GM18507 (cell line): ENCODE measurements at regions not wholly inside any gene's neighbourhood (a gene's known extent, or its start where the extent isn't known, plus 50 kb on each side); places are given as distances from the start of the nearest gene placed in this dataset.

Experiments
- DNase-seq: peaks from one replicate; pipeline ENCODE4 v3.0.0; 2011; ENCODE audit warnings: low read depth; ENCODE audit not compliant: insufficient read length; ENCODE audit errors: extremely low spot score
- FAIRE-seq: peaks from 2 replicates; lab custom pipeline; 2011; peaks lifted over from hg19 to GRCh38; lab: Jason Lieb, UNC

DNA sequence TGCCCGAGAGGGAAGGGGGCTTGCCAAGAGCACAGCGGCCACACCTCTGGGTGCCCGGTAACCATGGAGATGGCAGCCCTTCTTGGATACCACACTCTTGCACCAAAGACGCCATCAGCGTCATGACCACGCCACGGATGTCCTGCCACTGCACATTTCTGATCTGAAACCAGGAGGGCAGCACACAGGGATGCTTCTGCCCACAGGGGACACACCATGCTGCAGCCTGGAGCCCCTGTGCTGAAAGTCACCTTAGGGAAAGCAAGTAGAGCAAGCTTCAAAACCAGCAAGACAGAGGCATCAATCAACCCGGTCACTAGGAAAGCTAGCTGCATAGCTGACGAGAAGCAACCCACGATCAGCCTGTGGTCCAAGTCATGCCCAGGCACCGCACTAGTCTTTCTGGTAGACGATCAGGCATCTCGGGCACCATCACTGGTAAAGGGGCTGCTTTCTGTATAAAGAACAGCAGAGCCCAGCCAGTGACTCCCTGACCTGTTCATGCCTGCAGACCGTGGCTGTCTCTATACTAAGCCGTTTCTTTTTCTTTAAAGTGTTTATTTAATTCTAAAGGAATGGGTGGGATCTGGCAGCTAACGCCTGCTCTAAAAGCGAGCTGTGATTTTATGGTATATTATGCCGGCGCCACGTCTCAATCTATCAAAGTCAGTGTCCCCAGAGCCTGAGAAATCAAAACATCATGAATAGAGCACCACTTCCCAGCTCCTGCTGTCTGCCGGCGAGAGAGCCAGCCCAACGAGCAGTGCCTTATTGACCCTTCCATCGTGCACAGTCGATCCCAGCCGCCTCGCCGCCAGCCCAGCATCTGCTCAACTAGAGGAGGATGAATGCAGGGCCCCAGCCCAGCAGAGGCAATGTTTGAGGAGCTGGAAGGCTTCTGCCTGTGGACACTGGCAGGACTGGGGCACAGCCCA lies 244.7 kb downstream of the RBFOX3 start:
- no peak for DNase-seq
- no peak for FAIRE-seq

DNA sequence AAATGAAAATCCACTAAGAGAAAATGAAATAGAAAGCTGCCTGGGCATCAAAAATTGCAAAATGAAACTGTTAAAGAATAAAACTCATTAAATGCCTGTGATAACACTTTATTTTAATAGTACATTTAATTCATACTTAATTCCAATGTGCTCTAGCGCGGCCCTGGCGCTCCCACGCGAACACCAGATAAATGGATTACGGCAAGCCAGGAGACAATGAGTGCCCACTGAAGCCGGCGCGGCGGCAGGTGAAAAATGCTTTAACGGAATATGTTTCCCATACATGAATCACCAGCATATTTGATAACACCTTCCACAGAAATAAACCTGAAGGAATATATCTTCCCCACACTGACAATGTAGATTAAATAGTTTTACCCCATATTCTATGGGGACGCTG lies 245.5 kb downstream of the RBFOX3 start:
- DNase-seq (no peak), FAIRE-seq (no peak)

DNA sequence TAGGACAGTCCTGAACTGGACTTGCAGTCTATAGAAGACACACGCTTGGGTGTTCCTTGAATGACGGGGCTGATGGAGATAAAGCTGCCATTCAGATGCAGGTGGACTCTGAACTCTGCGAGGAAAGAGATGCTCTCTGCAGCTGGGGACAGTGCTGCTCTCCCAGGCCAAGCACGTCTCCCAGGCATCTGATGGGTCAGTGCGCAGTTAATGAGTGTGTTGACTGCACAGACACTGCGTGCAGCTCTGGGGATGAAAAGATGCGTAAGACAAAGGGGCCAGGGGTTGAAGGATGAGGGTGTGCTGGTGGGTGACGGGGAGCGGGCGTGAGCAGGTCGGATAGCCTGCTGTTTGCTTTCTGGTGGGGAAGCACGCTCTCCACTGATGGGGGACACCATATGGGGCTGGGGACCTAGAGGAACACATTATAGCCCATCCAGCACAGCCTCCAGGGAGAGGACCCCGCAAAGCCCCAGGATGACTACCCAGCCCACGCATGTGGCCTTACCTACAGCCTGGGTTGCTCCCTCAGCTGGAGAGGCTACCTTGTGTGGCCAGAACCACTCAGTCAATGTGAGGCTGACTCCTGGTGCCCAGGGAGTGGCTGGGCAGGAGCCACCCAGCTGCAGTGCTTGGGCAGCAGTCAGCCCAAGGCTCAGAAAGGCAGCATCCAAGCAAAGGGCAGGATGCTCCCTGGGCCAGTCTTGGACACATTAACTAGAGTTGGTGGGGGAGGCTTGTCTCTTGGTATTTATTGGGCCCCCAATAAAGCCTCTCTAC lies 246.3 kb downstream of the RBFOX3 start:
- DNase-seq (no peak), FAIRE-seq (no peak)

- DNase-seq (no peak), FAIRE-seq (no peak)
Observed at GRCh38 chr17:79363552-79364275, 247.1 kb downstream of the RBFOX3 start.

GRCh38 chr17:79362772-79363305 lies 248.0 kb downstream of the RBFOX3 start:
- FAIRE-seq (no peak), DNase-seq (no peak)

DNA sequence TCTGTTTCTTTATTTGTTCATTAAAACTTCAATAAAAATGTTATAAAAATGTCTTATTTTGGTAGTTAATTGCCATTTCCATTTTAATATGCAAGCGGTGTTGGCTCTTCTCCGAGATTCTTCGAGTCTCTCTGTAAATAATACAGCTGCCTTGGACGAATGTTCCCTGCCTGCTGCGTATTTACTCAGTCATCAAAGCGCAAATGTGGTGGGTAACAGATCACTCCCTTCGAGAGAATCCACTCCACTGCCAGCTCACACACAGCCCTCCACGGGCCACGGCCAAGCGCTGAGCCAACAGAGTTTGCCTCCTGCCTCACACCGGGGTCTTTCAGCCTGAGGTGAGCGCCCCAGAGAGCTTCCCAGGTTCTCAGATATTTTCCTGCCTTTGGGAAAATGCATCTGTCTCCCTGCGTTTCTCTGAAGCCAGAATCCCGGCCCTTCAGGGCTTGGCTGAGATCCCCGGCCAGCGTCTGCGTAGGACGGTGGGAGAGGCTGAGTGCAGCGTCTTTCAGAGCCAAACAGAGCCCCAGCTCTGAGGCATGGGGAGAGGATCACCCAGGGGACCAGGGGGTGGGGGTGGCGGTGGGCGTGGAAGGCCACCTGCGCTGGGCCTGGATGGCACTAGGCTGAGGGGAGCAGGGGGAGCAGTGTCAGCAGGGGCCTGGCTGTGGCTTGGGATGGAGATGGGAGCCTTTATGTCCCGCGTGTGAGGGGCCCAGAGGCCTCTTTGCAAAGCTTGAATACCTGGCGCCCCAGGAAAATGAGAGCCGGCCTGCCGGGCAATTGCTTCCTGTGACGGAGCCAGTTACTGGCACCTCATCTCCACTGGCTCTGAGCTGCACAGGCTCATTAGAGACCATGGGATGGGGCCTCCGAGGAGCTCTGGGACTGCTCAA lies 248.7 kb downstream of the RBFOX3 start:
- FAIRE-seq (no peak), DNase-seq (no peak)

DNA sequence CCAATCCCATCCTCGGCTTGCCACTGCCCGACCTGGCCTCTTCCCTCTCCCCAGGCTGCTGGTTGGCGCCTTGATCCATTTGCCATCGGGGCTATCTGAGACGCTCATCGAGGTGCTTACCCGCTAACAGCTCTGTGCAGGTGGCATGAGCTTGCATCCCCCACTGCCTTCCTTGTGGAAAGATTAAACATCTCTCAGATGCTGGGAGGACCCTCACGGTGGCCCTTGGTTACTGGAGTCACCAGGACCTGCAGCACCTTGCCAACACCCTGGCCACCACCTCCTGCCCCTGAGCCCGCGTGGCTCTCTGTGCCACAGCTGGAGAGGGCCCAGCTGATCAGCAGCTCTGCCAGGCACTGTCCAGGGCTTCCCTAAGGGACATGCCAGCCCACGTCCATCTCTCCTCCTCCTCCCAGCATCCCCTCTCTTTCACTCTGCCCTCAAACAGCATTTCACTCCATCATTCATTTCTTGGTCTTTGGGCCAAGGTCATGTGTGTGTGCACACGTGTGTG lies 249.6 kb downstream of the RBFOX3 start:
- no peak for DNase-seq
- FAIRE-seq, result no peak

- DNase-seq (no peak), FAIRE-seq (no peak)
Observed at GRCh38 chr17:79360196-79360595, 250.7 kb downstream of the RBFOX3 start.

- no peak for DNase-seq
- no peak for FAIRE-seq
Observed at GRCh38 chr17:79356839-79357447, 253.9 kb downstream of the RBFOX3 start.

DNA sequence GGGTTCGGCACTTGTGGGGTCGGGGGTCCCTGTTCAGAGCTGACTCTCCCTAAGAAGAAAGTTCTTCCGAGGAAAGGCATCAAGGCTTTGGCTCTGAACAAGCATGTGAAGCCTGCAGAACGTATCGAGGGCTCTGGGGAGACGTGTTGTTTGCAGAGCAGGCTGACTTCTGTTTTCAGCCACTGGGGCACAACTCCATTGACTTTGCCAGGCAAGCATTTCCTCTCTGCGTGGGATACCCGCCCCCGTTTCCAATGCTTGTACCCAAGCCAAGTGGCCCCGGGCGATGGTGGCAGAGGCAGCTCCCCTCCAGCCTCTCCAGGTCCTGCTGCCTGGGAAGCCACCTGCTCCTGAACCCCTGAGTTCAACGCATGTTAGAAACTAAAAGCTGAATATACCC lies 255.7 kb downstream of the RBFOX3 start:
- DNase-seq (no peak), FAIRE-seq (no peak)

DNA sequence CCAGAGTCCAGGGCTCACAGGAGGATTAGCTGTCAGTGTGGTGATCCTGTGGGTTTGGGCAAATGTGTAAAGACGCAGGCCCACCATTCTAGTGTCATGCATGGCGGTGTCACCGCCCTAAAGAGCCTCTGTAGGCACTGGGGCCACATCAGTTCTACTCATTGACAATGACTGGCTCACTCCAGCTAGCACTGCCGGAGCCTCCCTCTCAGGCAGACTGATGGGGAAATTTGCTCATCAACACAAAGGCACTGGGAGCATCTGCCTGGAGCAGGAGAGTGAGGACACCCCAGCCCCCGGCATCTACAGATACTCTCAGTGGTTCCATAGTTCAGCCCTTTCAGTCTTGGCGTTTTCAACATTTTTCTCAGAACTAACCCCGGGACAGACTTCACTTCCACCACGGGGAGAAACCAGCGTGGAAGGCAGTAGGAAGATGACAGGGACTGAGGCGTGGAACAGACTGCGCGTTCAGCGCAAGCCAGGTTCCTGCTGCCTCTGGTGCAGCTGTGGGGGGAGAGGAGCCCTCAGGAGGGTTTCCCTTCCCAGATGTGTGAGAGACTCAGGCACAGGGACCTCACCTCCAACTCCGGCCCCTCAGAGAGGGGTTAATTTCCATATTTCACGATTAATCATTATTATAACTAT lies 256.6 kb downstream of the RBFOX3 start:
- no peak for DNase-seq
- FAIRE-seq, result no peak

- FAIRE-seq, result no peak
Observed at GRCh38 chr17:79353548-79353947, 257.3 kb downstream of the RBFOX3 start.

GRCh38 chr17:79353016-79353415 lies 257.8 kb downstream of the RBFOX3 start:
- FAIRE-seq (no peak), DNase-seq (no peak)

More at GRCh38 chr17:79353548-79353947, 257.3 kb downstream of the RBFOX3 start:
- no peak for DNase-seq

GRCh38 chr17:79350533-79350932 lies 260.3 kb downstream of the RBFOX3 start:
- no peak for DNase-seq
- FAIRE-seq, result no peak

- DNase-seq, result no peak
- FAIRE-seq, result no peak
Observed at GRCh38 chr17:79349506-79350400, 261.1 kb downstream of the RBFOX3 start.

DNA sequence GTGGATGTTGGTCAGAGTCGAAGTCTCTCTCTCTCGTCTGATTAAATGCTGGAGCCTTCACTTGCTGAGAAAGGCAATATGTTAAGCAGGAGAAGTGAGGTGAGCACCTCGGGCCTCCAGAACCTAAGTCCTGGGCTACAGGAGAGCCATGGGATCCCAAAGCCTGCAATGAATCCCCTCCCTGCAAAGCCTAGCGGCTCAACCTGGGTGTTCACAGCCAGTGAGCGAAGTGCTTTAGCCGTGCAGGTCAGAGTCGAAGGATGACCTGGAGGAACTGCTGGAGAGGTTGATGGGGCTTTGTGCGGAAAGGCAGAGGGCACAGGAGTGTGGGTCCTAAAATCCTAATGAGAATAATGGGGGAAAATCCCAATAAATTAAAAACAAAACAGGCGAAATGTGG lies 267.8 kb downstream of the ENGASE start:
- no peak for FAIRE-seq
- DNase-seq, result no peak

DNA sequence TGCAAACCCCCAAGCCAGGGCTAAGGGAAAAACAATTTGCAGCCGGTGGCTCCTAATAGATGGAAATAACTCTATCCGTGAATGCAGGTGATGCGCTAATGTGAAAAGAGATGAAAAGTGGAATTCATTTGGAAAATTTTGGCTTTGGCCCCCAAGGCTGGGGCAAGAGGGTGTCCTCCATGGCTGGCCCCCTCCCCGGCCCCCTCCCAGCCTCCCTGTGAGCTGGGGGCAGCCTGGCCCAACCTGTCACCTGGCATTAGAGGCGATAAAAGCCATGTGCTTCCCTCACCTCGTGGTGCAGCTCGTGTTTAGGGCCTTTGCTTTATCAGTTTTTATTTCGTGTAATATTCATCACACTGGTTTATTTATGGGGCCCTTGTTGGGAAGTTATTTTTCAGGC lies 267.2 kb downstream of the ENGASE start:
- no peak for DNase-seq
- FAIRE-seq, result no peak
